ENCODE measurements at regions not wholly inside any gene's neighbourhood (a gene's known extent, or its start where the extent isn't known, plus 50 kb on each side); places are given as distances from the start of the nearest gene placed in this dataset.

- TF ChIP-seq PML (IDR thresholded peaks at IDR 0.05; ENCODE audit: low read length), result no peak
Observed at GRCh38 chr16:59573528-59574271, 839.6 kb upstream of the GOT2 start (continued).

DNA sequence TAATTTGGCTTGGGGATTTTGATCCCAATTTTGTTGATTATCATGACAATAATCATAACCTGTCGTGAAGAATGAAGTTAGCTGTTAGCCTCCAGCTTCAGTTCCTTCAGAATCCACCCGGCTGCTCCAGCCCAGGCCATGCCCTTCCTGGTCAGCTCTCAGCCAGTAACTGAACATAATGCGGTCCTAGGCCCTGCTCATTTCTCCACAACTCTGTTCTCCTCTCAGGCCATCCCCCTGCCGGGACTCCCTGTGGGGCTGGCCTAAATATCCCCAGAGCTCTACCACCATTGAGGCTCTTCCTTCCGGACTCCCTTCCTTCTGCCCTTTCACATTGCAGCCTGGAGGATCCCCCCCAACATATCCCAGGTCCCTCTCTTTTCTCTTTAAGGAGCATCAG, 833.4 kb upstream of the GOT2 start:
- H2AFZ ChIP-seq (ENCODE audit: control insufficient read depth, low read depth, low read length), result no peak overlapping the region
- no peak overlapping the region for H3K4me2 ChIP-seq (ENCODE audit: control insufficient read depth, insufficient read depth)
- no peak overlapping the region for H3K9ac ChIP-seq (ENCODE audit: control insufficient read depth, insufficient read depth, low read length)
- no peaks in the 10 kb centered on the region for H3K4me1 ChIP-seq (ENCODE audit: control insufficient read depth, insufficient read depth, low read length)
- RAD21 ChIA-PET (ENCODE audit: unreplicated experiment), result no interaction called here
- in situ Hi-C loops (cut with MboI), result no loop called here
- no peak overlapping the region for H3K4me3 ChIP-seq
- TF ChIP-seq RFX5 (IDR thresholded peaks at IDR 0.05; ENCODE audit: low read depth, low read length), result no peak
- TF ChIP-seq CHD4 (IDR thresholded peaks at IDR 0.05), result no peak
- no peak for DNase-seq (ENCODE audit: low read depth, low spot score)
- SMC1A ChIA-PET (ENCODE audit: uncharacterized antibody, unreplicated experiment), result no interaction called here
- ATAC-seq, result no peak
- H3K27ac ChIP-seq (ENCODE audit: control insufficient read depth, insufficient read depth), result no peak overlapping the region
- CTCF ChIA-PET, result no interaction called here
- H3K79me2 ChIP-seq (ENCODE audit: control insufficient read depth, insufficient read depth, low read length), result no peaks in the 10 kb centered on the region
- BruUV-seq (replicated peaks), result no TSS peak
- no peak for FAIRE-seq
- H3K27me3 ChIP-seq (replicated peaks in 1 of 2; ENCODE audit: control insufficient read depth in 2 of 2, insufficient read depth in 2 of 2, low read length in 1 of 2), result no peaks in the 10 kb centered on the region
- POLR2A ChIA-PET, result no interaction called here
- H3K9me3 ChIP-seq (replicated peaks; ENCODE audit: control insufficient read depth, insufficient read depth, low read length), result no peaks in the 10 kb centered on the region; the same call in 2 of the 3 replicates
- H3K36me3 ChIP-seq (ENCODE audit: control insufficient read depth in 2 of 2, insufficient read depth in 2 of 2, low read length in 1 of 2), result no peaks in the 10 kb centered on the region
- intact Hi-C loops (cut with micrococcal nuclease; ENCODE audit: unreplicated experiment), result no loop called here
- WGBS (ENCODE audit: insufficient coverage, insufficient replicate concordance, low lambda C conversion rate, missing lambda C conversion rate), result 10% methylated on average over 5 of the region's 5 CpGs
- H4K20me1 ChIP-seq (ENCODE audit: control insufficient read depth, insufficient read depth), result no peaks in the 10 kb centered on the region

DNA sequence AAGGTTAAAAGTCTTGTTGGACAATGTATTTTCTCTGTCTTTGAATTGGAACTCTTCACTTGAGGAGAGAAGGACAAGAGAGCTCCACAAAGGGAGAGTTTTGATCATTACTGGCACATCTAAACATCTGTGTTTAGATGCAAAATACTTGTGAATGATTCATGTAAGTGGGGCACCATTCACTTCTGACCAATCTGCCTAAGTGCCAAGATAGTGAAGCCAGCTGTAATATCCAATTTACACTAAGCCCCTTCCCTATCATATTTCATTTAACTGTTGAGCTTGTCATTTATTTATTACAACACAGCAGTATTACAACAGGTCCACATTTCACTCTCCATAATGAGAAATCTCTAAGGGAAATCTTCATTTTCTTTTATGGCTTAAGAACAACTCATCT, 832.3 kb upstream of the GOT2 start:
- intact Hi-C loops (cut with micrococcal nuclease; ENCODE audit: unreplicated experiment), result no loop called here
- no peak for ATAC-seq
- BruUV-seq (replicated peaks), result no TSS peak
- Histone ChIP-seq H4K20me1 (ENCODE audit: control insufficient read depth, insufficient read depth) (no peaks in the 10 kb centered on the region), H2AFZ (ENCODE audit: control insufficient read depth, low read depth, low read length) (no peak overlapping the region), H3K36me3 (ENCODE audit: control insufficient read depth in 2 of 2, insufficient read depth in 2 of 2, low read length in 1 of 2) (no peaks in the 10 kb centered on the region), H3K79me2 (ENCODE audit: control insufficient read depth, insufficient read depth, low read length) (no peaks in the 10 kb centered on the region), H3K4me3 (no peak overlapping the region), H3K27ac (ENCODE audit: control insufficient read depth, insufficient read depth) (no peak overlapping the region), H3K9me3 (replicated peaks; ENCODE audit: control insufficient read depth, insufficient read depth, low read length) (no peaks in the 10 kb centered on the region; the same call in 2 of the 3 replicates), H3K27me3 (replicated peaks in 1 of 2; ENCODE audit: control insufficient read depth in 2 of 2, insufficient read depth in 2 of 2, low read length in 1 of 2) (no peaks in the 10 kb centered on the region), H3K9ac (ENCODE audit: control insufficient read depth, insufficient read depth, low read length) (no peak overlapping the region), H3K4me2 (ENCODE audit: control insufficient read depth, insufficient read depth) (no peak overlapping the region), H3K4me1 (ENCODE audit: control insufficient read depth, insufficient read depth, low read length) (no peaks in the 10 kb centered on the region)
- ChIA-PET RAD21 (ENCODE audit: unreplicated experiment) (interaction anchor here (0.7 kb wide), 1 partner anchor 723 kb away, joined by 3 read pairs; no protein-coding TSS in a partner anchor), SMC1A (ENCODE audit: uncharacterized antibody, unreplicated experiment) (no interaction called here), POLR2A (no interaction called here), CTCF (interaction anchor here (1.1 kb wide), 1 partner anchor 35 kb away, joined by 3 read pairs; no protein-coding TSS in a partner anchor)
- in situ Hi-C loops (cut with MboI), result no loop called here
- no peak for DNase-seq (ENCODE audit: low read depth, low spot score)
- no peak for FAIRE-seq
- TF ChIP-seq, protein P1, sequence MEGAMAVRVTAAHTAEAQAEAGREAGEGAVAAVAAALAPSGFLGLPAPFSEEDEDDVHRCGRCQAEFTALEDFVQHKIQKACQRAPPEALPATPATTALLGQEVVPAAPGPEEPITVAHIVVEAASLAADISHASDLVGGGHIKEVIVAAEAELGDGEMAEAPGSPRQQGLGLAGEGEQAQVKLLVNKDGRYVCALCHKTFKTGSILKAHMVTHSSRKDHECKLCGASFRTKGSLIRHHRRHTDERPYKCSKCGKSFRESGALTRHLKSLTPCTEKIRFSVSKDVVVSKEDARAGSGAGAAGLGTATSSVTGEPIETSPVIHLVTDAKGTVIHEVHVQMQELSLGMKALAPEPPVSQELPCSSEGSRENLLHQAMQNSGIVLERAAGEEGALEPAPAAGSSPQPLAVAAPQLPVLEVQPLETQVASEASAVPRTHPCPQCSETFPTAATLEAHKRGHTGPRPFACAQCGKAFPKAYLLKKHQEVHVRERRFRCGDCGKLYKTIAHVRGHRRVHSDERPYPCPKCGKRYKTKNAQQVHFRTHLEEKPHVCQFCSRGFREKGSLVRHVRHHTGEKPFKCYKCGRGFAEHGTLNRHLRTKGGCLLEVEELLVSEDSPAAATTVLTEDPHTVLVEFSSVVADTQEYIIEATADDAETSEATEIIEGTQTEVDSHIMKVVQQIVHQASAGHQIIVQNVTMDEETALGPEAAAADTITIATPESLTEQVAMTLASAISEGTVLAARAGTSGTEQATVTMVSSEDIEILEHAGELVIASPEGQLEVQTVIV (IDR thresholded peaks at IDR 0.05; ENCODE audit: borderline replicate concordance, partially characterized antibody), result no peak
- TF ChIP-seq IKZF1 (conservative IDR thresholded peaks at IDR 0.05) (no peak), PML (IDR thresholded peaks at IDR 0.05; ENCODE audit: low read length) (no peak), CEBPZ (IDR thresholded peaks at IDR 0.05; ENCODE audit: low read depth, low read length) (no peak), NFYA (IDR thresholded peaks at IDR 0.05; ENCODE audit: borderline replicate concordance, low read depth, low read length) (no peak), SUPT20H (IDR thresholded peaks at IDR 0.05; ENCODE audit: borderline replicate concordance, control insufficient read depth, low read depth, low read length) (no peak), KAT2A (conservative IDR thresholded peaks at IDR 0.05; ENCODE audit: control insufficient read depth, low read depth, low read length) (no peak), HDAC6 (IDR thresholded peaks at IDR 0.05; ENCODE audit: unreplicated experiment) (no peak)
